GM19035 (cell line): ENCODE measurements at regions not wholly inside any gene's neighbourhood (a gene's known extent, or its start where the extent isn't known, plus 50 kb on each side); places are given as distances from the start of the nearest gene placed in this dataset.

Experiments used
- ATAC-seq: cut with Tn5 transposase; IDR thresholded peaks from one replicate; pipeline ENCODE4 v1.9.1; 2021; ENCODE audit not compliant: unreplicated experiment

GRCh38 chr4:23355258-23355657 is 534.6 kb downstream of the PPARGC1A start:
- ATAC-seq = no peak

- ATAC-seq = no peak
Observed at GRCh38 chr4:23353200-23353599, 536.6 kb downstream of the PPARGC1A start.

GRCh38 chr4:23348789-23349498 is 540.9 kb downstream of the PPARGC1A start:
- peak; percentile 82 for ATAC-seq

GRCh38 chr4:23337292-23337691 is 552.6 kb downstream of the PPARGC1A start:
- no peak for ATAC-seq

- ATAC-seq = peak; percentile 85
Observed at GRCh38 chr4:23333946-23334878, 555.6 kb downstream of the PPARGC1A start.

GRCh38 chr4:23333556-23333945 is 556.3 kb downstream of the PPARGC1A start:
- peak; percentile 7 for ATAC-seq

- no peak for ATAC-seq
Observed at GRCh38 chr4:23332313-23332712, 557.5 kb downstream of the PPARGC1A start.

GRCh38 chr4:23327120-23327519 is 562.7 kb downstream of the PPARGC1A start:
- no peak for ATAC-seq

- no peak for ATAC-seq
Observed at GRCh38 chr4:23324021-23324690, 565.7 kb downstream of the PPARGC1A start.

- ATAC-seq = no peak
Observed at GRCh38 chr4:23323436-23323835, 566.4 kb downstream of the PPARGC1A start.

- ATAC-seq = no peak
Observed at GRCh38 chr4:23322732-23323131, 567.1 kb downstream of the PPARGC1A start.

GRCh38 chr4:23320931-23321587 is 568.8 kb downstream of the PPARGC1A start:
- ATAC-seq = no peak

- no peak for ATAC-seq
Observed at GRCh38 chr4:23312686-23313085, 577.2 kb downstream of the PPARGC1A start.

GRCh38 chr4:23311983-23312382 is 577.9 kb downstream of the PPARGC1A start:
- no peak for ATAC-seq

GRCh38 chr4:23305026-23305425 is 584.8 kb downstream of the PPARGC1A start:
- peak; percentile 65 for ATAC-seq

- no peak for ATAC-seq
Observed at GRCh38 chr4:23298371-23298770, 591.5 kb downstream of the PPARGC1A start.

- ATAC-seq = no peak
Observed at GRCh38 chr4:23297327-23297726, 592.5 kb downstream of the PPARGC1A start.

- ATAC-seq = no peak
Observed at GRCh38 chr4:23291139-23291538, 598.4 kb downstream of the GBA3 start.

- no peak for ATAC-seq
Observed at GRCh38 chr4:23290656-23291055, 597.9 kb downstream of the GBA3 start.

GRCh38 chr4:23279377-23279986 is 586.7 kb downstream of the GBA3 start:
- ATAC-seq = no peak

GRCh38 chr4:23278845-23279244 is 586.1 kb downstream of the GBA3 start:
- no peak for ATAC-seq
